NCI-H2081 (cell line): ENCODE measurements at regions not wholly inside any gene's neighbourhood (a gene's known extent, or its start where the extent isn't known, plus 50 kb on each side); places are given as distances from the start of the nearest gene placed in this dataset.

Experiments used
- DNase-seq, 2 experiments: peaks; one replicate each; lab custom pipeline; 2025; lab: John Stamatoyannopoulos, UW

- DNase-seq: no peak
These were observed 880.4 kb upstream of the MAN1A1 start for GRCh38 chr6:120230008-120230407.

GRCh38 chr6:120228297-120228696 is 878.7 kb upstream of the MAN1A1 start:
- DNase-seq: no peak

- DNase-seq: no peak
These were observed 869.8 kb upstream of the MAN1A1 start for GRCh38 chr6:120219339-120219738.

GRCh38 chr6:120214088-120214499 is 864.5 kb upstream of the MAN1A1 start:
- no peak for DNase-seq

GRCh38 chr6:120211955-120212792 is 862.6 kb upstream of the MAN1A1 start:
- no peak for DNase-seq

- no peak for DNase-seq
These were observed 853.3 kb upstream of the MAN1A1 start for GRCh38 chr6:120202878-120203277.

- DNase-seq: no peak
These were observed 851.3 kb upstream of the MAN1A1 start for GRCh38 chr6:120200853-120201252.

- DNase-seq: no peak
These were observed 848.5 kb upstream of the MAN1A1 start for GRCh38 chr6:120198033-120198432.

- no peak for DNase-seq
These were observed 836.5 kb upstream of the MAN1A1 start for GRCh38 chr6:120186080-120186479.

- DNase-seq: no peak
These were observed 823.7 kb upstream of the MAN1A1 start for GRCh38 chr6:120173250-120173649.

- DNase-seq: no peak
These were observed 815.0 kb upstream of the MAN1A1 start for GRCh38 chr6:120164531-120164930.

- DNase-seq: no peak
These were observed 808.3 kb upstream of the MAN1A1 start for GRCh38 chr6:120157873-120158272.

GRCh38 chr6:120147071-120147871 is 797.7 kb upstream of the MAN1A1 start:
- DNase-seq: no peak

GRCh38 chr6:120141601-120142000 is 792.0 kb upstream of the MAN1A1 start:
- no peak for DNase-seq

GRCh38 chr6:120137492-120137891 is 787.9 kb upstream of the MAN1A1 start:
- no peak for DNase-seq

- DNase-seq: no peak
These were observed 779.7 kb upstream of the MAN1A1 start for GRCh38 chr6:120129228-120129627.

- no peak for DNase-seq
These were observed 772.8 kb upstream of the MAN1A1 start for GRCh38 chr6:120122401-120122800.

GRCh38 chr6:120116343-120116742 is 766.8 kb upstream of the MAN1A1 start:
- DNase-seq: no peak

GRCh38 chr6:120112980-120113379 is 763.4 kb upstream of the MAN1A1 start:
- DNase-seq: no peak

GRCh38 chr6:120111001-120111400 is 761.4 kb upstream of the MAN1A1 start:
- no peak for DNase-seq

- no peak for DNase-seq
These were observed 758.7 kb upstream of the MAN1A1 start for GRCh38 chr6:120108061-120108795.

- DNase-seq: no peak
These were observed 754.1 kb upstream of the MAN1A1 start for GRCh38 chr6:120103618-120104017.
